HL-60 (cell line): ENCODE measurements at regions not wholly inside any gene's neighbourhood (a gene's known extent, or its start where the extent isn't known, plus 50 kb on each side); places are given as distances from the start of the nearest gene placed in this dataset.

ENCODE experiments used
- DNase-seq, 2 experiments: peaks; one replicate each; pipeline ENCODE4 v3.0.0-alpha.2; 2010 to 2020; ENCODE audit warnings: low read depth in 1 of 2, low spot score in 1 of 2
- H3K27ac ChIP-seq: fragments of 250-450 bp; sonication (Bioruptor Pico); replicated peaks from 2 replicates; pipeline ENCODE4 v1.5.1; 2020; ENCODE audit warnings: mild to moderate bottlenecking, moderate library complexity
- H3K27me3 ChIP-seq: fragments of 250-450 bp; sonication (Bioruptor Pico); 2 replicates; pipeline ENCODE4 v1.5.1; 2021; ENCODE audit warnings: mild to moderate bottlenecking, moderate library complexity; ENCODE audit not compliant: insufficient read depth, poor library complexity, severe bottlenecking
- H3K4me3 ChIP-seq: replicated peaks from 2 replicates; pipeline ENCODE4 v1.5.1; 2011; ENCODE audit warnings: mild to moderate bottlenecking, control low read depth, low read length; ENCODE audit not compliant: insufficient read depth
- CTCF ChIP-seq: IDR thresholded peaks from one replicate; pipeline ENCODE4 v1.5.1; 2011; ENCODE audit warnings: low read length, control low read depth, inconsistent platforms; ENCODE audit not compliant: insufficient read depth
- GABPA ChIP-seq: IDR thresholded peaks from 2 replicates; pipeline ENCODE4 v1.6.1; 2012; ENCODE audit warnings: low read depth
- POLR2AphosphoS5 ChIP-seq: IDR thresholded peaks from 2 replicates; pipeline ENCODE4 v1.6.1; 2012; ENCODE audit warnings: low read depth
- SPI1 ChIP-seq: IDR thresholded peaks from 2 replicates; pipeline ENCODE4 v1.6.1; 2012; ENCODE audit warnings: low read depth, mild to moderate bottlenecking, borderline replicate concordance
- TF ChIP-seq, protein P1 (sequence below): IDR thresholded peaks from 2 replicates; pipeline ENCODE4 v1.6.1; 2012; ENCODE audit warnings: low read depth; ENCODE audit not compliant: insufficient replicate concordance

- DNase-seq: no peak
- H3K4me3 ChIP-seq: no peak overlapping the region
- peaks cover 2% of the 10 kb centered on the region for H3K27me3 ChIP-seq
- TF ChIP-seq POLR2AphosphoS5 (no peak), SPI1 (no peak), CTCF (no peak), GABPA (no peak)
- TF ChIP-seq, protein P1, sequence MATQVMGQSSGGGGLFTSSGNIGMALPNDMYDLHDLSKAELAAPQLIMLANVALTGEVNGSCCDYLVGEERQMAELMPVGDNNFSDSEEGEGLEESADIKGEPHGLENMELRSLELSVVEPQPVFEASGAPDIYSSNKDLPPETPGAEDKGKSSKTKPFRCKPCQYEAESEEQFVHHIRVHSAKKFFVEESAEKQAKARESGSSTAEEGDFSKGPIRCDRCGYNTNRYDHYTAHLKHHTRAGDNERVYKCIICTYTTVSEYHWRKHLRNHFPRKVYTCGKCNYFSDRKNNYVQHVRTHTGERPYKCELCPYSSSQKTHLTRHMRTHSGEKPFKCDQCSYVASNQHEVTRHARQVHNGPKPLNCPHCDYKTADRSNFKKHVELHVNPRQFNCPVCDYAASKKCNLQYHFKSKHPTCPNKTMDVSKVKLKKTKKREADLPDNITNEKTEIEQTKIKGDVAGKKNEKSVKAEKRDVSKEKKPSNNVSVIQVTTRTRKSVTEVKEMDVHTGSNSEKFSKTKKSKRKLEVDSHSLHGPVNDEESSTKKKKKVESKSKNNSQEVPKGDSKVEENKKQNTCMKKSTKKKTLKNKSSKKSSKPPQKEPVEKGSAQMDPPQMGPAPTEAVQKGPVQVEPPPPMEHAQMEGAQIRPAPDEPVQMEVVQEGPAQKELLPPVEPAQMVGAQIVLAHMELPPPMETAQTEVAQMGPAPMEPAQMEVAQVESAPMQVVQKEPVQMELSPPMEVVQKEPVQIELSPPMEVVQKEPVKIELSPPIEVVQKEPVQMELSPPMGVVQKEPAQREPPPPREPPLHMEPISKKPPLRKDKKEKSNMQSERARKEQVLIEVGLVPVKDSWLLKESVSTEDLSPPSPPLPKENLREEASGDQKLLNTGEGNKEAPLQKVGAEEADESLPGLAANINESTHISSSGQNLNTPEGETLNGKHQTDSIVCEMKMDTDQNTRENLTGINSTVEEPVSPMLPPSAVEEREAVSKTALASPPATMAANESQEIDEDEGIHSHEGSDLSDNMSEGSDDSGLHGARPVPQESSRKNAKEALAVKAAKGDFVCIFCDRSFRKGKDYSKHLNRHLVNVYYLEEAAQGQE: no peak
- no peak overlapping the region for H3K27ac ChIP-seq
Observed at GRCh38 chr5:53173083-53173482, 63.5 kb upstream of the MOCS2 start.

DNA sequence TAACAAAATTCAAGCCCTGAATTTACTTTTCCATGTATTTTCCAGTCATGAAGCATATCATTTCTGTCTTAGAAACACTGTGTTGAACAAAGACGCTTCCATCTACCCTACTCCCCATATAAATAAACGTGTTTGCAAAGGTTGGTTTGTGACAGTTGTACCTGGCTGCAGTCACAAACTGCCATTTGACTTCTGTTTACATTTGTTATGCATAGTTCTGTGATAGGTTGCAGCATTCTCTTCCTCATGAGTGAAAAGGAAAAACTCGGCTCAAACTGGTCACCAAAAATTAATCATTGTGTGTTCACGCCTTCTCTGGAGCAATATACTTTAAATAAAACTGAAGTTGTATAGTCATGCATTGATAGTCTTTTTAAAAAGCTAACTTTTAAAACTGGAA lies 69.3 kb upstream of the MOCS2 start:
- peaks cover 2% of the 10 kb centered on the region for H3K27me3 ChIP-seq
- H3K4me3 ChIP-seq: no peak overlapping the region
- TF ChIP-seq SPI1 (no peak), CTCF (no peak), GABPA (no peak), POLR2AphosphoS5 (no peak)
- TF ChIP-seq, protein P1: no peak
- H3K27ac ChIP-seq: no peak overlapping the region
- no peak for DNase-seq

DNA sequence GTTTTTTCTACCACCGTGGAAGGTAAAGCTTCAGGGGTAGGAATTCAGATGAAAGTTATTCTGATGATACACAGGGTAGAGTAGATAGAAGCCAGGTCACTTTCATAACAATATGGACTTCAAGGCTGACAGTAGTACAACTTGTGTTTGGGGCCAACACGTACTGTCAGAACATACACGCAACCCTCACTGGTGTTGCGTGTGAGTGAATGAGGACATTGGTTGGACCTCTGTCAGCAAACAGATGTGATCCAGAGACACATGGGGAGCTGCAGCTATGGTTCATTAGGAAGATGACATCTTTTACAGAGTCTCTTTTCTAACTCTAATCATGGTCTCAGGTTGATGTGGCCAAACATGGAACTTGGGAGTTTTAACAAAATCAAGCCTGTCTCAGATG lies 70.1 kb upstream of the MOCS2 start:
- Histone ChIP-seq H3K27ac (no peak overlapping the region), H3K27me3 (peaks cover 2% of the 10 kb centered on the region), H3K4me3 (no peak overlapping the region)
- no peak for TF ChIP-seq SPI1
- TF ChIP-seq POLR2AphosphoS5: no peak
- no peak for TF ChIP-seq GABPA
- no peak for TF ChIP-seq CTCF
- TF ChIP-seq, protein P1: no peak
- DNase-seq: no peak
